HG03108 (cell line): ENCODE measurements at regions not wholly inside any gene's neighbourhood (a gene's known extent, or its start where the extent isn't known, plus 50 kb on each side); places are given as distances from the start of the nearest gene placed in this dataset.

Experiments used
- ATAC-seq: cut with Tn5 transposase; IDR thresholded peaks from one replicate; pipeline ENCODE4 v1.9.1; 2021; ENCODE audit warnings: moderate library complexity; ENCODE audit not compliant: unreplicated experiment

- ATAC-seq: no peak
These were observed 427.9 kb upstream of the B3GALT2 start for GRCh38 chr1:193614275-193614674.

- ATAC-seq: no peak
These were observed 426.6 kb upstream of the B3GALT2 start for GRCh38 chr1:193613041-193613440.

GRCh38 chr1:193609592-193609991, 423.2 kb upstream of the B3GALT2 start:
- no peak for ATAC-seq

- no peak for ATAC-seq
These were observed 421.4 kb upstream of the B3GALT2 start for GRCh38 chr1:193607787-193608186.

- no peak for ATAC-seq
These were observed 419.6 kb upstream of the B3GALT2 start for GRCh38 chr1:193606035-193606434.

- ATAC-seq: no peak
These were observed 416.3 kb upstream of the B3GALT2 start for GRCh38 chr1:193602705-193603104.

GRCh38 chr1:193593147-193593885, 406.9 kb upstream of the B3GALT2 start:
- no peak for ATAC-seq

- no peak for ATAC-seq
These were observed 405.9 kb upstream of the B3GALT2 start for GRCh38 chr1:193592317-193592716.

- no peak for ATAC-seq
These were observed 403.7 kb upstream of the B3GALT2 start for GRCh38 chr1:193590102-193590501.

GRCh38 chr1:193589597-193590040, 403.2 kb upstream of the B3GALT2 start:
- ATAC-seq: no peak

- no peak for ATAC-seq
These were observed 402.1 kb upstream of the B3GALT2 start for GRCh38 chr1:193588311-193589082.

GRCh38 chr1:193584731-193585239, 398.4 kb upstream of the B3GALT2 start:
- no peak for ATAC-seq

- no peak for ATAC-seq
These were observed 394.9 kb upstream of the B3GALT2 start for GRCh38 chr1:193581341-193581740.

GRCh38 chr1:193580419-193580818, 394.0 kb upstream of the B3GALT2 start:
- no peak for ATAC-seq

- ATAC-seq: no peak
These were observed 392.9 kb upstream of the B3GALT2 start for GRCh38 chr1:193579323-193579722.

- ATAC-seq: no peak
These were observed 388.5 kb upstream of the B3GALT2 start for GRCh38 chr1:193574913-193575312.

GRCh38 chr1:193569983-193570269, 383.5 kb upstream of the B3GALT2 start:
- ATAC-seq: no peak

- ATAC-seq: no peak
These were observed 382.9 kb upstream of the B3GALT2 start for GRCh38 chr1:193569096-193569982.

- ATAC-seq: no peak
These were observed 382.1 kb upstream of the B3GALT2 start for GRCh38 chr1:193568512-193568911.

- no peak for ATAC-seq
These were observed 381.5 kb upstream of the B3GALT2 start for GRCh38 chr1:193567937-193568336.

- ATAC-seq: no peak
These were observed 380.3 kb upstream of the B3GALT2 start for GRCh38 chr1:193566735-193567134.
